ENCODE measurements at regions not wholly inside any gene's neighbourhood (a gene's known extent, or its start where the extent isn't known, plus 50 kb on each side); places are given as distances from the start of the nearest gene placed in this dataset.

DNA sequence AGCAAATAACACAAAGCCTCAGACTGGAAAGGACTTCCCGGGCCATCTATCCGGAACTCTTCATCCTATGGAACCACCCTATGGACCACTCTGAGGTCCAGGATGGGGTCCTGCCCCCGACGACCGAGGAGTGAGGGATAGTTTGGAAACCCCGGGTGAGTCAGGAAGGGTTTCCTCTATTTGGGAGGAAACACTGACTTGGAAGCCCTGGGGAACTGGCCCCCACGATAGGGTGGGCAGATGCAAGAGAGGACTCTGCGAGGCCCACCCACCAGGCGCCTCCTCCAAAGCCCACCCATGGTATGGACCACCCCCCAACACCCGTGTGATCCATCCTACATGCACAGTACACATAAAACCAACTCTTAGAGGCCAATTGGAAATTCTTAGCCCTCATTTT lies 69.4 kb downstream of the CPN2 start:
- no peak for DNase-seq

DNA sequence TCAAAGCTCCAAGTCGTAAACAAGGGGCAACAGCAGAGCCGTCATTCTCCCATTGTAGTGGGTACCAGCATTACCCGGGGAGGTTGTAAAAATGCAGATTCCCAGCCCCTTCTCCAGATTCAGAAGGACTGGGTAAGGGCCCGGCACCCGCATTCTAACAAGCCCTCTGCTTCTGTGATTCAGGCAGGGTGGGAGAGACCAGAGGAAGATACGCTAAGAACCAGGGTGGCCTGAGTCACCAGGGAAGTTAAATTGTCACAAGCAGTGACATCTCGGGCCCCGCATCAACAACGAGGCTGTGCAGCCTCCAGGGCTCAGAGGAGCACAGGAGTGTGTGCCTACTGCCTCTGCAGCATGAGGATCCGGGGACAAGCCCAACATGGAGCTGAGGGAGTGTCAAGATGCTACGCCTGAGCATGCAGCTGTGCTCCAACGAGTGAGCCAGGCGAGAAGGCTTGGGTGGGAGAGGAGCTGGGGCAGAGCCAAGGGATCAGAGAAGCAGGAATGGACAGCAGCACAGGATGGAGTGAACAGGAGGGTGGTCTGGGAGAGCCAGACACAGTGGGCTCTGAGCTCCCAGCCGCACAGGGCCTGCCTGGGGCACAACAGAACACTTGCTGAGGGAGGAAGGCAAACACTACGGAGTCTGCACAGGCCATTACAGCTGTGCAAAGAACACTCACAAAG lies 68.5 kb downstream of the CPN2 start:
- no peak for DNase-seq

DNA sequence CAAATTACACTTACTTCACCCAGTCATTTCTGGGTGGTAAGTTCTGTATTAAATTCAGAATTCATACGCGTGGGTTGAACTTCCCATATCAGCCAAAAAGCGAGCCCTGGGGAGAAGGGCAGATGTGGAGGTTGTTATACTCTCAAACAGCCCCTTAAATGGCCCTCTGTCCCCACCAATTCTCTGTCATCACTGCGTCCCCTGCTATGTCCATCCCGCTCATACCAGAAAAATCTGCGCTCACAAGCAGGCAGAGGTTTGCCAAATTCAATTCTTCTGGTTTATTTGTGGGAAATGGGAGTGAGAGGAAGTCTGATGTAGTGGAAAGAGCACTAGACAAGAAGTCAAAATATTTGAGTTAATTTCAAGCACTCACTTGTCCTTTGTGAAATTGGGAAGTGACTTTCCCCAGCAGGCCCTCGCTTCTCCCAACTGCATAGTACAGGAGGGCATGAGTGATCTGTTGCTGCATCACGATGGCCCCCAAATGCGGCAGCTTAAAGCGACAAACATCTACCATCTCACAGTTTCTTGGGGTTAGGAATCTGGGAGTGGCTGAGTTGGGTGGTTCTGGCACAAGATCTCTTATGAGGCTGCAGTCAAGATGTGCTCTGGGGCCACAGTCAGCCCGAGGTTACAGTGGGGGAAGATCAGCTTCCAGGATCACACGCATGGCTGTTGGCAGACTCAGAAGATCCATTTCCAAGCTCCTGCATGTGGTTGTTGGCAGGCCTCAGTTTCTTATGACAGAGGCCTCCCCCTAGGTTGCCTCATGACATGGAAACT lies 67.7 kb downstream of the CPN2 start:
- DNase-seq: no peak

- DNase-seq: no peak
These were observed 66.8 kb downstream of the CPN2 start for GRCh38 chr3:194284351-194284750.

DNA sequence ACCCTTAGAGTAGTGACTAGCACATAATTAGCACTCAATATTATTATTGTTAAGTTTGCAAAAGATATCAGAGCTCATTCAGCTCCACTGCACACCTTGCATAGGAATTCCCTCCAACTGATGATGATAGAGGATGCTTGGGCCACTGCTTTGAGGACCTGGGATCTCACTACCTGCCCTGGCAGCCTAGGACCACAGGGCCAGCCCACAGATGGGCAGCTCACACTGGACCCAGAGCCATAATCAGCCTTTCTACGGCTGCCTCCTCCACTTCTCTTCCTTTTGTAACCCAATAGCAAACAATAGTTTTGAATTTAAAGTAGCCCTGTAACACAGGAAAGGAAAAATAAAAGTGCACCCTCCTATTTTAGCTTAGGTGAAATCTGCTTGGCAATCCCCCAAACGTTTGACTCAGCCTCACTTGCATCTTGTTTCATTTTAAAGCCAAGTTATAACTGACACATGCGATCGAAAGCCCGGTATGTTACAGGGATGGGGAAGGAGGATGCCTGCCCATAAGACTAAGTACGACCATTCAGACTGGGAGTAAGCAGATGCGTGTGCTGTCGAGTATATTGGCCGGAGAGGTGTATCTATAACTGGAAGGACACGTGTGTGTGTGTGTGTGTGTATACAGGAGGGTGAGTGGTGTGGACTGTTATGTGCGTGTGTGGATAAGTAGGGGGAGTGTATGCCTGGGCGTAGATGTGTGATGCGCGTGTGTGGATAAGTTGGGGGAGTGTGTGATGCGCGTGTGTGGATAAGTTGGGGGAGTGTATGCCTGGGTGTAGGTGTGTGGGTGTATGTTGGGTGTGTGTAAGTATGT lies 65.9 kb downstream of the CPN2 start:
- no peak for DNase-seq

DNA sequence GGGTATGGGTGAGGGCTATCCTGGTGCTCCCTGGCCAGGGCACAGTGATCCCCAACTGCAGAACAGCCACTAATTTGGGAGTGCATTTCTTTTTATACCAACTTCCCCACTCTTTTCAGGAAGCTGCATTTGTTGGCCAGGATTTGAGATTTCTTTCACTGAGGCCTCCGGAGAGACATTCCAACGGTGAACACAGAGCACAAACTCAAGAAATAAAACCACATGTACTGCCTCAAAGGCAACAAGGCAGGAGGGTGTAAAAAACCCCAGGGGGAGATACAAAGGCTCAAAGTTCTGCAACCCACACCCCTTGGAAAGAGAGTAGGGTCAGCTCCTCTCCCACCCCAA lies 65.3 kb downstream of the CPN2 start:
- DNase-seq: no peak

DNA sequence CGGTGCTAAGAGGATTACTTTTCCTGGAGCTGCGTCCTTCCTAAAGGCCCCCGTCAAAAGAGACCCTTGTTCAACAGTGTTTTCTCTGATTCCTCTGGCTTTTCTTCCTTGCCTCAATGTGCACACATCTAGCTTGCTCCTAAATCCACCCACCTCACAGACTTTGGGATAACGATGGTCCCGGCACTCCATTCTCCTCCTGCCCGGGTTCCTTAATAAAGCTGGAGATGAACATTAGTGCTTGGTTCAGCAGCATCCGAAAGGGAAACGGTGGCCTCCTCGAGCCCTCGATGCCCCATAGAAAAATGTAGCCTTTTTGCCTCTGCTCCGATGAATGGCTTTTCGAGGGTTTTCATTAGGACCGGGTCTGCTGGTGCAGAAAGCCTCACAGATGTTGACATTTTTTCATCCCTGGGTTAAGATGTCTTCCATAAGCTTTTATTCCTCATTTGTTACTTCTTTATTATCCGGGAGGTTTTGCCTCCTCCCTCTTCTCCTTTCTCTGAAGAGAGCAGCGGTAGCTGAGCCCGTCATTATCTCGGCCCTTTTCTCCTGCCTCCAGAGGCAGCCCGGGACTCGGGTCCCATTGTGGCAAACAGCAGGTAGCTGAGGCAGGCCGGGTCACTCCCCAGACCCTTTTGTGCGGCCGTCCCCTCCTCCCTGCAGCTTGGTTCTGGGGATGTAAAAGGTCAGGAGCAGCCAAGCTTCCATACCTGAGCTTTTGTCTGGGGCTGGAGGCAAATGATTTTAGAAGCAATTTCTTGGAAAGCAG lies 64.6 kb downstream of the CPN2 start:
- DNase-seq: peak; percentile 47

DNA sequence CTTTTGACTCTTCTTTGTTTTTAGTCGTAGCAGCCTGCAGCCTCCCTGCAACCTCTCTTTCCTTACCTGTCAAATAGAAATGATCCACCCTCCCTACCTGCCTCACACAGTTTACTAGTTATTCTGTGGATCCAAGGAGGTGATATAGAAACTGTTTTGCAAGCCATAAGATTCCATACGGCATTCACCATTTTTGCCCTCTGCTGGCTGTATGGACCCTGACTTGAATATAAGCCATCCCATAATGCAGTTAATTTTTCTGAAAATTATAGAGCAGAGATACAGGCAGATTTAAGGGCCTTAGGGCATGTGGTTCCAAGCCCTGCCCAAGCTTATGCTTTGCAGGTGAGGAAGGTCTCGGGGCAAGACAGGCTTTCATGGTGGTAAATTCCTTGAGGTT lies 63.8 kb downstream of the CPN2 start:
- DNase-seq: peak; percentile 34

DNA sequence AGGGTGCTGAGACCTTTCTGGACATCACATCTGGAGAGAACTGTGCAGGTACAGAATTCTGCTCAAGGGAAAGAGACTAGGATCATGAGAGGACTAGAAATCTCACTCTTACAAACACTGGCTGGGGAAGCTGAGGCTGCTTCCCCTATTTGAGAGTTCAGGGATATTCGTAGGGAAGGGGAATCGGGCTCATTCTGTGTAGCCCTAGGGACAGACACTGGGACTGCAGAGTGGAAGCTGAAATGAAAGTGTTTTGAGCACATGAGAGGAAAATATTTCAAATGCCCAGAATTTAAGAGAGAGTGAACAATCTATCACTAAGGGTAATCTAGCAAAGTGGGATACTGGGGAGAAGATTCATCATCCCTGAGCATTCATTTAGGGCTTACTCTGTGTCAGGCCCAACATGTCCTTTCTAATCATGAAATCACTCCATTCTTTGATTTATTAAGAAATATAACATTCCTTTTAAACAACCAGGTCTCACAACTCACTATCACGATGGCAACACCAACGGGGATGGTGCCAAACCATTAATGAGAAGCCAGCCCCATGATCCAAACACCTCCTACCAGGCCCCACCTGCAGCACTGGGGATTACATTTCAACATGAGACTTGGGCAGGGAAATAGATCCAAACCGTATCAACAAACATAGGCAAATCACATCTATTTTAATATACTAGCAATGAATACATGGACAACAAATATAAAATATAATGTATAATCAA lies 63.0 kb downstream of the CPN2 start:
- DNase-seq: no peak

Measured in COR-L47 (cell line).